HepG2 (cell line): ENCODE measurements at regions not wholly inside any gene's neighbourhood (a gene's known extent, or its start where the extent isn't known, plus 50 kb on each side); places are given as distances from the start of the nearest gene placed in this dataset.

Experiments
- ATAC-seq: fragments of 200-7000 bp; cut with Tn5 transposase; 3 replicates; pipeline ENCODE4 v1.9.1; 2020; ENCODE audit warnings: mild to moderate bottlenecking, moderate library complexity
- BruUV-seq: library from RNA; stranded (reverse); fragments of 400-500 nt; replicated peaks from 2 replicates; lab custom pipeline; 2021; lab: Mats Ljungman, UMichigan
- CTCF ChIA-PET: fragments of 300-600 bp; formaldehyde crosslinking; extraction: SDS; loops from one replicate; lab custom pipeline; 2021; ENCODE audit warnings: low total read pairs, inconsistent platforms, low intra/inter-chr PET ratio; lab: Yijun Ruan, JAX
- POLR2A ChIA-PET: fragments of 350-600 bp; sonication (Branson Sonifier 250); formaldehyde crosslinking; loops from one replicate; lab custom pipeline; 2020; ENCODE audit warnings: antibody characterized with exemption, inconsistent platforms; lab: Yijun Ruan, JAX
- DNase-seq: peaks from one replicate; pipeline ENCODE4 v3.0.0-alpha.2; 2015; ENCODE audit warnings: low spot score
- FAIRE-seq: peaks from 3 replicates; lab custom pipeline; 2011; peaks lifted over from hg19 to GRCh38; lab: Jason Lieb, UNC
- H2AFZ ChIP-seq: one replicate; pipeline ENCODE4 v1.6.1; 2011; ENCODE audit warnings: low read length, inconsistent platforms
- H3K27ac ChIP-seq: fragments of 300-600 bp; 3 replicates; pipeline ENCODE4 v1.8.0; 2011; ENCODE audit warnings: mixed run types, mild to moderate bottlenecking, mixed read lengths, low read length, inconsistent platforms; ENCODE audit not compliant: insufficient read depth; ENCODE audit errors: extremely low read length
- H3K27me3 ChIP-seq, 2 experiments: fragments of 200-600 bp in 1 of 2; 2 replicates in 1 of 2; 3 replicates in 1 of 2; pipeline versions ENCODE4 v1.6.0 to v1.8.0; 2011; ENCODE audit warnings: low read length in 2 of 2, mild to moderate bottlenecking in 2 of 2, moderate library complexity in 2 of 2, inconsistent platforms in 1 of 2; ENCODE audit not compliant: insufficient read depth in 2 of 2, control insufficient read depth in 1 of 2
- H3K36me3 ChIP-seq, 2 experiments: fragments of 200-600 bp in 1 of 2; replicated peaks in 1 of 2; 2 replicates in 1 of 2; 3 replicates in 1 of 2; pipeline versions ENCODE4 v1.5.1 to v1.8.0; 2011; ENCODE audit warnings: low read length in 2 of 2, inconsistent platforms in 1 of 2; ENCODE audit not compliant: insufficient read depth in 2 of 2, control insufficient read depth in 1 of 2
- H3K4me1 ChIP-seq: 2 replicates; pipeline ENCODE4 v1.5.1; 2012; ENCODE audit warnings: low read length, inconsistent platforms; ENCODE audit not compliant: insufficient read depth
- H3K4me2 ChIP-seq: 2 replicates; pipeline ENCODE4 v1.6.0; 2011; ENCODE audit warnings: low read depth, low read length, inconsistent platforms
- H3K4me3 ChIP-seq, 3 experiments: fragments of 200-600 bp in 1 of 3; sonication (generic), shearing (Covaris generic) in 1 of 3; replicated peaks in 1 of 3; 2 replicates each; pipeline ENCODE4 v1.5.1; 2011 to 2016; ENCODE audit warnings: low read length in 3 of 3, inconsistent platforms in 2 of 3, low read depth in 2 of 3, mild to moderate bottlenecking in 2 of 3, control low read depth in 1 of 3, mixed read lengths in 1 of 3; ENCODE audit not compliant: insufficient read depth in 1 of 3
- H3K79me2 ChIP-seq: one replicate; pipeline ENCODE4 v1.6.1; 2011; ENCODE audit warnings: low read length, inconsistent platforms; ENCODE audit not compliant: insufficient read depth
- H3K9ac ChIP-seq: 2 replicates; pipeline ENCODE4 v1.6.0; 2011; ENCODE audit warnings: mild to moderate bottlenecking, low read depth, low read length, inconsistent platforms; ENCODE audit not compliant: insufficient read depth
- H3K9me3 ChIP-seq: 2 replicates; pipeline ENCODE4 v1.5.1; 2012; ENCODE audit warnings: mild to moderate bottlenecking, low read length
- H4K20me1 ChIP-seq: 2 replicates; pipeline ENCODE4 v1.6.0; 2011; ENCODE audit warnings: inconsistent platforms, mild to moderate bottlenecking, low read length, moderate library complexity; ENCODE audit not compliant: insufficient read depth
- ADNP ChIP-seq: sonication (generic); formaldehyde crosslinking; IDR thresholded peaks from 2 replicates; pipeline ENCODE4 v1.4.0; 2020; ENCODE audit warnings: missing genetic modification reagents
- CHCHD3 ChIP-seq: sonication (generic); formaldehyde crosslinking; IDR thresholded peaks from 2 replicates; pipeline ENCODE4 v1.8.0; 2022; ENCODE audit warnings: mild to moderate bottlenecking, missing genetic modification reagents, moderate library complexity
- MAFF ChIP-seq: IDR thresholded peaks from 2 replicates; pipeline ENCODE4 v1.6.1; 2011; ENCODE audit warnings: low read depth, low read length, improper control_type of control experiment
- MATR3 ChIP-seq: sonication (generic); formaldehyde crosslinking; IDR thresholded peaks from 2 replicates; pipeline ENCODE4 v1.4.0; 2020; ENCODE audit warnings: missing genetic modification reagents
- NPAS2 ChIP-seq: sonication (generic); formaldehyde crosslinking; IDR thresholded peaks from 2 replicates; pipeline ENCODE4 v1.8.0; 2022; ENCODE audit warnings: mild to moderate bottlenecking, missing genetic modification reagents, borderline replicate concordance
- PHB2 ChIP-seq: fragments of 450-650 bp; IDR thresholded peaks from 2 replicates; pipeline ENCODE4 v1.6.1; 2018; ENCODE audit not compliant: partially characterized antibody
- ZMYM3 ChIP-seq: sonication (generic); formaldehyde crosslinking; IDR thresholded peaks from 2 replicates; pipeline ENCODE4 v1.5.1; 2020; ENCODE audit warnings: mild to moderate bottlenecking, missing genetic modification reagents
- ZNF589 ChIP-seq: sonication (generic); formaldehyde crosslinking; conservative IDR thresholded peaks from 2 replicates; pipeline ENCODE4 v1.8.0; 2022; ENCODE audit warnings: mild to moderate bottlenecking, moderate library complexity, missing genetic modification reagents
- WGBS: methylation state at CpG from one replicate; pipeline ENCODE4 v1.1.6; 2017; ENCODE audit warnings: low lambda C conversion rate; 5-methylcytosine and 5-hydroxymethylcytosine counted together
- in situ Hi-C: cut with HindIII; loops from 2 replicates; pipeline ENCODE4 v1.10.0; 2017; ENCODE audit warnings: low pct_unique_long_range_greater_than_20kb; ENCODE audit not compliant: extremely low pct_ligation_motif_present
- intact Hi-C: fragments of 100-400 bp; cut with micrococcal nuclease; formaldehyde crosslinking; loops from one replicate; pipeline ENCODE4 v1.10.0; 2022; ENCODE audit not compliant: unreplicated experiment
- TF ChIP-seq, protein P1 (sequence below): sonication (generic); formaldehyde crosslinking; IDR thresholded peaks from 2 replicates; pipeline ENCODE4 v1.4.0; 2020; ENCODE audit warnings: mild to moderate bottlenecking, low read depth, missing genetic modification reagents
- TF ChIP-seq, protein P2 (sequence below): sonication (generic); formaldehyde crosslinking; IDR thresholded peaks from 2 replicates; pipeline ENCODE4 v1.9.0; 2021; ENCODE audit warnings: missing genetic modification reagents, borderline replicate concordance
- TF ChIP-seq, protein P3 (sequence below): sonication (generic); formaldehyde crosslinking; IDR thresholded peaks from 2 replicates; pipeline ENCODE4 v1.5.0; 2020; ENCODE audit warnings: mild to moderate bottlenecking, missing genetic modification reagents
- TF ChIP-seq, protein P4 (sequence below): sonication (generic); formaldehyde crosslinking; IDR thresholded peaks from 2 replicates; pipeline ENCODE4 v1.4.0; 2020; ENCODE audit warnings: missing genetic modification reagents, mild to moderate bottlenecking, borderline replicate concordance
- TF ChIP-seq, protein P5 (sequence below): sonication (generic); formaldehyde crosslinking; IDR thresholded peaks from 2 replicates; pipeline ENCODE4 v1.4.0; 2020; ENCODE audit warnings: missing genetic modification reagents

DNA sequence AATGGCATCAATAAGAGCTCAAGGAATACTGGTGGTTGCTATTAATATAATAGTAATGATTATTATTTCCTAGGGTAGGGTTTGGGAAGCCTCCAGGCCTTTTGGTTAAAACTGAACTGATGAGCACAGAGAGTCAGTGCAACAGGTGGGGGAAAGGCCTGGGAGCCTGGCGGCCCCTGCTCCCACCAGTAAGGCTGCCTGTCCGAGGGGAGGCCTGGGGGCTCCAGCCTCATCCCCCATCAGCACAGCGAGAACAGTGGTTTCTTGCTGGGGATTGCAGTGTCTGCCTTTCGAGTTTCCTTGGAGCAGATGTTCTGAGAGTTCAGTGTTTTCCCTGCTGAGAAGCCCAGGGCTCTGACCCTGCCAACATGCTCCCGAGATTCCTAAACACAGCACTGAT lies 340.4 kb downstream of the CDH26 start:
- BruUV-seq: no TSS peak
- no peak for FAIRE-seq
- TF ChIP-seq MATR3 (CRISPR knock-in tag): no peak
- TF ChIP-seq PHB2: no peak
- TF ChIP-seq, protein P1, sequence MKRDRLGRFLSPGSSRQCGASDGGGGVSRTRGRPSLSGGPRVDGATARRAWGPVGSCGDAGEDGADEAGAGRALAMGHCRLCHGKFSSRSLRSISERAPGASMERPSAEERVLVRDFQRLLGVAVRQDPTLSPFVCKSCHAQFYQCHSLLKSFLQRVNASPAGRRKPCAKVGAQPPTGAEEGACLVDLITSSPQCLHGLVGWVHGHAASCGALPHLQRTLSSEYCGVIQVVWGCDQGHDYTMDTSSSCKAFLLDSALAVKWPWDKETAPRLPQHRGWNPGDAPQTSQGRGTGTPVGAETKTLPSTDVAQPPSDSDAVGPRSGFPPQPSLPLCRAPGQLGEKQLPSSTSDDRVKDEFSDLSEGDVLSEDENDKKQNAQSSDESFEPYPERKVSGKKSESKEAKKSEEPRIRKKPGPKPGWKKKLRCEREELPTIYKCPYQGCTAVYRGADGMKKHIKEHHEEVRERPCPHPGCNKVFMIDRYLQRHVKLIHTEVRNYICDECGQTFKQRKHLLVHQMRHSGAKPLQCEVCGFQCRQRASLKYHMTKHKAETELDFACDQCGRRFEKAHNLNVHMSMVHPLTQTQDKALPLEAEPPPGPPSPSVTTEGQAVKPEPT: no peak
- TF ChIP-seq, protein P2, sequence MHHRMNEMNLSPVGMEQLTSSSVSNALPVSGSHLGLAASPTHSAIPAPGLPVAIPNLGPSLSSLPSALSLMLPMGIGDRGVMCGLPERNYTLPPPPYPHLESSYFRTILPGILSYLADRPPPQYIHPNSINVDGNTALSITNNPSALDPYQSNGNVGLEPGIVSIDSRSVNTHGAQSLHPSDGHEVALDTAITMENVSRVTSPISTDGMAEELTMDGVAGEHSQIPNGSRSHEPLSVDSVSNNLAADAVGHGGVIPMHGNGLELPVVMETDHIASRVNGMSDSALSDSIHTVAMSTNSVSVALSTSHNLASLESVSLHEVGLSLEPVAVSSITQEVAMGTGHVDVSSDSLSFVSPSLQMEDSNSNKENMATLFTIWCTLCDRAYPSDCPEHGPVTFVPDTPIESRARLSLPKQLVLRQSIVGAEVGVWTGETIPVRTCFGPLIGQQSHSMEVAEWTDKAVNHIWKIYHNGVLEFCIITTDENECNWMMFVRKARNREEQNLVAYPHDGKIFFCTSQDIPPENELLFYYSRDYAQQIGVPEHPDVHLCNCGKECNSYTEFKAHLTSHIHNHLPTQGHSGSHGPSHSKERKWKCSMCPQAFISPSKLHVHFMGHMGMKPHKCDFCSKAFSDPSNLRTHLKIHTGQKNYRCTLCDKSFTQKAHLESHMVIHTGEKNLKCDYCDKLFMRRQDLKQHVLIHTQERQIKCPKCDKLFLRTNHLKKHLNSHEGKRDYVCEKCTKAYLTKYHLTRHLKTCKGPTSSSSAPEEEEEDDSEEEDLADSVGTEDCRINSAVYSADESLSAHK: no peak
- TF ChIP-seq NPAS2 (CRISPR knock-in tag): no peak
- TF ChIP-seq ZMYM3 (CRISPR knock-in tag): no peak
- no peak for TF ChIP-seq ADNP
- TF ChIP-seq, protein P3, sequence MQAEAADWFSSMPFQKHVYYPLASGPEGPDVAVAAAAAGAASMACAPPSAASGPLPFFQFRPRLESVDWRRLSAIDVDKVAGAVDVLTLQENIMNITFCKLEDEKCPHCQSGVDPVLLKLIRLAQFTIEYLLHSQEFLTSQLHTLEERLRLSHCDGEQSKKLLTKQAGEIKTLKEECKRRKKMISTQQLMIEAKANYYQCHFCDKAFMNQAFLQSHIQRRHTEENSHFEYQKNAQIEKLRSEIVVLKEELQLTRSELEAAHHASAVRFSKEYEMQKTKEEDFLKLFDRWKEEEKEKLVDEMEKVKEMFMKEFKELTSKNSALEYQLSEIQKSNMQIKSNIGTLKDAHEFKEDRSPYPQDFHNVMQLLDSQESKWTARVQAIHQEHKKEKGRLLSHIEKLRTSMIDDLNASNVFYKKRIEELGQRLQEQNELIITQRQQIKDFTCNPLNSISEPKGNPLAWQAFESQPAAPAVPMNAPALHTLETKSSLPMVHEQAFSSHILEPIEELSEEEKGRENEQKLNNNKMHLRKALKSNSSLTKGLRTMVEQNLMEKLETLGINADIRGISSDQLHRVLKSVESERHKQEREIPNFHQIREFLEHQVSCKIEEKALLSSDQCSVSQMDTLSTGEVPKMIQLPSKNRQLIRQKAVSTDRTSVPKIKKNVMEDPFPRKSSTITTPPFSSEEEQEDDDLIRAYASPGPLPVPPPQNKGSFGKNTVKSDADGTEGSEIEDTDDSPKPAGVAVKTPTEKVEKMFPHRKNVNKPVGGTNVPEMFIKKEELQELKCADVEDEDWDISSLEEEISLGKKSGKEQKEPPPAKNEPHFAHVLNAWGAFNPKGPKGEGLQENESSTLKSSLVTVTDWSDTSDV (CRISPR knock-in tag): no peak
- TF ChIP-seq, protein P4, sequence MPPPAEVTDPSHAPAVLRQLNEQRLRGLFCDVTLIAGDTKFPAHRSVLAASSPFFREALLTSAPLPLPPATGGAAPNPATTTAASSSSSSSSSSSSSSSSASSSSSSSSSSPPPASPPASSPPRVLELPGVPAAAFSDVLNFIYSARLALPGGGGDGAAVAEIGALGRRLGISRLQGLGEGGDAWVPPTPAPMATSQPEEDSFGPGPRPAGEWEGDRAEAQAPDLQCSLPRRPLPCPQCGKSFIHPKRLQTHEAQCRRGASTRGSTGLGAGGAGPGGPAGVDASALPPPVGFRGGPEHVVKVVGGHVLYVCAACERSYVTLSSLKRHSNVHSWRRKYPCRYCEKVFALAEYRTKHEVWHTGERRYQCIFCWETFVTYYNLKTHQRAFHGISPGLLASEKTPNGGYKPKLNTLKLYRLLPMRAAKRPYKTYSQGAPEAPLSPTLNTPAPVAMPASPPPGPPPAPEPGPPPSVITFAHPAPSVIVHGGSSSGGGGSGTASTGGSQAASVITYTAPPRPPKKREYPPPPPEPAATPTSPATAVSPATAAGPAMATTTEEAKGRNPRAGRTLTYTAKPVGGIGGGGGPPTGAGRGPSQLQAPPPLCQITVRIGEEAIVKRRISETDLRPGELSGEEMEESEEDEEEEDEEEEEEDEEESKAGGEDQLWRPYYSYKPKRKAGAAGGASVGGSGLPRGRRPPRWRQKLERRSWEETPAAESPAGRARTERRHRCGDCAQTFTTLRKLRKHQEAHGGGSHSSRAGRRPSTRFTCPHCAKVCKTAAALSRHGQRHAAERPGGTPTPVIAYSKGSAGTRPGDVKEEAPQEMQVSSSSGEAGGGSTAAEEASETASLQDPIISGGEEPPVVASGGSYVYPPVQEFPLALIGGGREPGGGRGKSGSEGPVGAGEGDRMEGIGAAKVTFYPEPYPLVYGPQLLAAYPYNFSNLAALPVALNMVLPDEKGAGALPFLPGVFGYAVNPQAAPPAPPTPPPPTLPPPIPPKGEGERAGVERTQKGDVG (CRISPR knock-in tag): no peak
- TF ChIP-seq MAFF: no peak
- TF ChIP-seq CHCHD3: no peak
- TF ChIP-seq, protein P5, sequence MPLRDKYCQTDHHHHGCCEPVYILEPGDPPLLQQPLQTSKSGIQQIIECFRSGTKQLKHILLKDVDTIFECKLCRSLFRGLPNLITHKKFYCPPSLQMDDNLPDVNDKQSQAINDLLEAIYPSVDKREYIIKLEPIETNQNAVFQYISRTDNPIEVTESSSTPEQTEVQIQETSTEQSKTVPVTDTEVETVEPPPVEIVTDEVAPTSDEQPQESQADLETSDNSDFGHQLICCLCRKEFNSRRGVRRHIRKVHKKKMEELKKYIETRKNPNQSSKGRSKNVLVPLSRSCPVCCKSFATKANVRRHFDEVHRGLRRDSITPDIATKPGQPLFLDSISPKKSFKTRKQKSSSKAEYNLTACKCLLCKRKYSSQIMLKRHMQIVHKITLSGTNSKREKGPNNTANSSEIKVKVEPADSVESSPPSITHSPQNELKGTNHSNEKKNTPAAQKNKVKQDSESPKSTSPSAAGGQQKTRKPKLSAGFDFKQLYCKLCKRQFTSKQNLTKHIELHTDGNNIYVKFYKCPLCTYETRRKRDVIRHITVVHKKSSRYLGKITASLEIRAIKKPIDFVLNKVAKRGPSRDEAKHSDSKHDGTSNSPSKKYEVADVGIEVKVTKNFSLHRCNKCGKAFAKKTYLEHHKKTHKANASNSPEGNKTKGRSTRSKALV (CRISPR knock-in tag): no peak
- no peak for TF ChIP-seq ZNF589 (CRISPR knock-in tag)

More for the DNA sequence above, 340.4 kb downstream of the CDH26 start:
- 0 out of 2 replicates have a peak, but pooled peaks cover 5% of the 10 kb centered on the region for H3K9me3 ChIP-seq
- no peak overlapping the region for H3K4me3 ChIP-seq
- H4K20me1 ChIP-seq: no peaks in the 10 kb centered on the region
- no peak overlapping the region for H3K27ac ChIP-seq
- peaks cover 0 to 5% of the 10 kb centered on the region in 2 experiments; a peak in 1 of 5 replicates for H3K27me3 ChIP-seq
- ChIA-PET CTCF (no interaction called here), POLR2A (no interaction called here)
- DNase-seq (no peak), ATAC-seq (no peak)
- H3K9ac ChIP-seq: no peak overlapping the region
- intact Hi-C loops (no loop called here), in situ Hi-C loops (no loop called here)
- no peaks in the 10 kb centered on the region for H3K36me3 ChIP-seq
- H3K4me2 ChIP-seq: no peak overlapping the region
- no peaks in the 10 kb centered on the region for H3K79me2 ChIP-seq
- H2AFZ ChIP-seq: no peak overlapping the region
- no peaks in the 10 kb centered on the region for H3K4me1 ChIP-seq
- WGBS: 0% methylated on average over 4 of the region's 5 CpGs
